Type B pancreatic cell (in vitro differentiated cells): ENCODE measurements at regions not wholly inside any gene's neighbourhood (a gene's known extent, or its start where the extent isn't known, plus 50 kb on each side); places are given as distances from the start of the nearest gene placed in this dataset.

Experiments
- DNase-seq: peaks from one replicate; pipeline ENCODE4 v3.0.0; 2021; ENCODE audit warnings: mixed read lengths; ENCODE audit not compliant: unreplicated experiment; ENCODE audit errors: extremely low spot score
- H3K27ac Mint-ChIP-seq: 2 replicates; pipeline ENCODE4 v1.8.0; 2021; ENCODE audit warnings: mild to moderate bottlenecking, mixed read lengths
- H3K27me3 Mint-ChIP-seq: 2 replicates; pipeline ENCODE4 v1.8.0; 2021; ENCODE audit warnings: mixed read lengths
- H3K36me3 Mint-ChIP-seq: 2 replicates; pipeline ENCODE4 v1.8.0; 2021; ENCODE audit warnings: mixed read lengths
- H3K4me1 Mint-ChIP-seq: one replicate; pipeline ENCODE4 v1.8.0; 2021; ENCODE audit warnings: mixed read lengths; ENCODE audit not compliant: unreplicated experiment
- H3K4me3 Mint-ChIP-seq: 2 replicates; pipeline ENCODE4 v1.8.0; 2021; ENCODE audit warnings: mild to moderate bottlenecking, mixed read lengths
- H3K9me3 Mint-ChIP-seq: 2 replicates; pipeline ENCODE4 v1.8.0; 2021; ENCODE audit warnings: mixed read lengths
- CTCF ChIP-seq: fragments of 200-600 bp; sonication (generic); conservative IDR thresholded peaks from 2 replicates; pipeline ENCODE4 v1.5.0; 2021; ENCODE audit warnings: antibody characterized with exemption, mild to moderate bottlenecking

GRCh38 chr1:208409176-208409575 lies 165.0 kb upstream of the PLXNA2 start:
- Mint-ChIP-seq H3K27me3 (no peaks in the 10 kb centered on the region), H3K4me1 (peaks cover 8% of the 10 kb centered on the region), H3K9me3 (no peaks in the 10 kb centered on the region), H3K27ac (no peak overlapping the region), H3K36me3 (no peaks in the 10 kb centered on the region), H3K4me3 (no peak overlapping the region)
- DNase-seq = no peak
- TF ChIP-seq CTCF = no peak

- Mint-ChIP-seq H3K27me3 (no peaks in the 10 kb centered on the region), H3K27ac (no peak overlapping the region), H3K4me1 (peaks cover 8% of the 10 kb centered on the region), H3K4me3 (no peak overlapping the region), H3K9me3 (no peaks in the 10 kb centered on the region), H3K36me3 (no peaks in the 10 kb centered on the region)
- no peak for DNase-seq
- no peak for TF ChIP-seq CTCF
Observed at GRCh38 chr1:208410409-208410808, 166.2 kb upstream of the PLXNA2 start.

GRCh38 chr1:208413006-208413405 lies 168.8 kb upstream of the PLXNA2 start:
- H3K9me3 Mint-ChIP-seq = no peaks in the 10 kb centered on the region
- no peaks in the 10 kb centered on the region for H3K27me3 Mint-ChIP-seq
- peaks cover 8% of the 10 kb centered on the region for H3K4me1 Mint-ChIP-seq
- DNase-seq = no peak
- no peaks in the 10 kb centered on the region for H3K36me3 Mint-ChIP-seq
- no peak for TF ChIP-seq CTCF
- no peak overlapping the region for H3K4me3 Mint-ChIP-seq
- no peak overlapping the region for H3K27ac Mint-ChIP-seq

- Mint-ChIP-seq H3K36me3 (no peaks in the 10 kb centered on the region), H3K9me3 (no peaks in the 10 kb centered on the region), H3K27me3 (peaks cover 5% of the 10 kb centered on the region), H3K4me1 (peaks cover 4% of the 10 kb centered on the region), H3K27ac (no peak overlapping the region), H3K4me3 (no peak overlapping the region)
- no peak for TF ChIP-seq CTCF
- DNase-seq = no peak
Observed at GRCh38 chr1:208418667-208419066, 174.5 kb upstream of the PLXNA2 start.

GRCh38 chr1:208419746-208420420 lies 175.7 kb upstream of the PLXNA2 start:
- H3K27ac Mint-ChIP-seq = no peak overlapping the region
- no peaks in the 10 kb centered on the region for H3K36me3 Mint-ChIP-seq
- DNase-seq = no peak
- no peaks in the 10 kb centered on the region for H3K9me3 Mint-ChIP-seq
- peaks cover 4% of the 10 kb centered on the region for H3K4me1 Mint-ChIP-seq
- peaks cover 5% of the 10 kb centered on the region for H3K27me3 Mint-ChIP-seq
- H3K4me3 Mint-ChIP-seq = no peak overlapping the region
- no peak for TF ChIP-seq CTCF

GRCh38 chr1:208420696-208421095 lies 176.5 kb upstream of the PLXNA2 start:
- no peaks in the 10 kb centered on the region for H3K36me3 Mint-ChIP-seq
- H3K4me1 Mint-ChIP-seq = peaks cover 4% of the 10 kb centered on the region
- no peak for TF ChIP-seq CTCF
- no peak overlapping the region for H3K4me3 Mint-ChIP-seq
- H3K9me3 Mint-ChIP-seq = no peaks in the 10 kb centered on the region
- no peak for DNase-seq
- no peak overlapping the region for H3K27ac Mint-ChIP-seq
- H3K27me3 Mint-ChIP-seq = peaks cover 5% of the 10 kb centered on the region
